ENCODE measurements at regions not wholly inside any gene's neighbourhood (a gene's known extent, or its start where the extent isn't known, plus 50 kb on each side); places are given as distances from the start of the nearest gene placed in this dataset.
A peak's percentile ranks its signal among the peaks of the same experiment; 100 is the strongest.

DNA sequence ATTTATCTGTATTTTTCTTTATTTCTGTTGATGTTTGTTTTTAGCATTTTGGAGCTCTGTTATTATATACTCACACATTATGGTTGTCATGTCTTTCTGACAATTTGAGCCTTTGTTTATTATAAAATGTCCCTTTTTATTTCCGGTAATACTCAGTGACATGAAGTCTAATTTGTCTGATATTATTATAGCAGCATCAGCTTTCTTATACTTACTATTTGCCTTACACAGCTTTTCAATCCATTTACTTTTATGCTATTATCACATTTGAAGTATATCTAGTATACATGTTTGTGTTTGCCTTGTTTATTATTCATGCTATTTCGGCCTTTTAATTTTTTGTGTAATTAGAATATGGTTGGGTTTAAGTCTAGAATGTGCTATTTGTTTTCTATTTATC is 430.6 kb upstream of the FANCL start:
- no peak for DNase-seq

DNA sequence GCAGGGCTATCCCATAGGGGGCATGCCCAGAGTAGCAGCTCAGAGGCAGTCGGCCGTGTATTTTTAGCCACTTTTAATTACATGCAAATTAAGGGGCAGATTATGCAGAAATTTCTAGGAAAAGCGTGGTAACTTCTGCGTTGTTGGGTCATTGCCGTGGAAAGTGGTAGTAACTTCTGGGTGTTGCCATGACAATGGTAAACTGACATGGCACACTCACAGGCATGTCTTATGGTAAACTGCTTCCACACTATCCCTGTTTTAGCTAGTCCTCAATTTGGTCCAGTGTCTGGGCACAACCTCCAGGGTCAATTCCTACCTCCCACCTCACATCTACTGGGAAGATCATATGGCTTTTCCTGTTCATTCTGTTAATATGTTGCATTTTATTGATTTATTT is 428.9 kb upstream of the FANCL start:
- DNase-seq: no peak

- peak; percentile 75 for DNase-seq
Measured at GRCh38 chr2:58667137-58667774, 426.1 kb upstream of the FANCL start.

DNA sequence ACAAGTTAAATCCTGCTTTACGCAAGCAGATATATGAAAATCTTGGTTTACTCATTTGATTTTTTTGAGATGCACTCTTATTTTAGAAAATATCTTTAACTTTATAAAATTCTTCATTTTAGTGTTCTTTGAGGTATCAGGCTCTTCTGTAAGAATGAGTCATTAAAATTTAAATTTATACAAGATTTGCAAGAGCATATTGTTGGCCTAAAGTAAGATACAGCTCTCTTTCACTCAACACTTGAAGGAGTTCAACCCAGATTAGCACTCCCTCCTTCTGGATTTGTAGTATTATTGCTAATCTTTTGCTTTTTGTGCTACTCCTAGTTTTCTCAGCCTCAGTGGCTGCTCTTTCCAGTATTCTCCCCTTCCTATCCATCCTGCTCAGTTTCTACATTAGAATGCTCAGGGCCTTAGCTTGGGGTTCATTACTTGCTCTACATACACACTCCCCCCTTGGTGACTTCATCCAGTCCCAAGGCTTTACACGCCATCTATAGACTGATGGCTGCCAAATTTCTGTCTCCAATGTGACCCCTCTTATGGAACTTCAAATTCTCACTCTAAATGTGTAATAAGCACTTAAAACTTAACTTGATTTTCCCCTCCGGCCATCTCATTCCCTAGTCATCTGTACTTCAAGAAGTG is 425.3 kb upstream of the FANCL start:
- peak; percentile 35 for DNase-seq

DNA sequence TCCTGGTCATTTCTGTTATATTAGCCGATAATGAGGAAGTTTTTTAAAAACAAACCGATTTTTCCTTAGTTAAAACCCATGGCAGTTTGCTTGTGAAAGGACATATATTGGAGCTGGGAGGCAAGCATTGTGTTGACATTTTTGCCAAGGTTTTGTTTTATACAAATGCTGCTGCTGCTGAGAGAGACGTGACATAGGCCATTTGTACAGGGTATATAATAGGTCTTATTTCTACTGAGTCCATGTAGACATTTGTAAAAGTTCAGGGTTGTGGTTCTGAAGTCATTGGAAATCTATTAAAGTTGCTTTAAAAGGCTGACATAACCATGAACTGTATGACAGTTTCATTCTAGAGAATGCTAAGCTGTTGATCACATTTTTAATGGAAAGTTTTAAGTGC is 424.0 kb upstream of the FANCL start:
- no peak for DNase-seq

DNA sequence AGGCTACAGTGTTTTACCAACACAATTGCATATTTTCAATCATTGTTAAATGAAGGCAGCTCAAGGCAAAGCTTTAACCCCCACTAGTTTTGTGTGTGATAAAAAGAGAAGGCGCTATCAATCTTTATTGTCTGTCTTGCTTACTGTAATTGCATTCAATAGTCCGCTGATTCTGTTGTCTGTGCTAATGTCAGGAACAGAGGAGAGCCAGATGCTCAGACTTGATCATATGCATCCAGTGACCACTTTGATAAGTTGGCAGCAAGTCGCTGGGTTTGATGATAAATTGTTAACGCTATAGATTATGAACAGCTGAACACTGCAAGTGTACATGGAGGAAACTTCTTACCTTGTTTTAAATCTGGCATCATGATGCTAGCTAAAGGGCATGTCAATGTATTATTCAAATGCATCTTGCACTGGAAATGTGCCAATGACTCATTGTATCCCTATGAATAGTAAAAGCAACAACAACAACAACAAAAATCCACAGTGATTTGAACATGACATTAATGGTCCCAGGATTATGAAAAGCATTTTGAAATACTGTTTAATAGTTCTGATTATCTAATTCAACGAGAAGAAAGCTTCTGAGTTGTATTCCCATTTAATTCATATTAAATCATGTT is 423.5 kb upstream of the FANCL start:
- DNase-seq: no peak

DNA sequence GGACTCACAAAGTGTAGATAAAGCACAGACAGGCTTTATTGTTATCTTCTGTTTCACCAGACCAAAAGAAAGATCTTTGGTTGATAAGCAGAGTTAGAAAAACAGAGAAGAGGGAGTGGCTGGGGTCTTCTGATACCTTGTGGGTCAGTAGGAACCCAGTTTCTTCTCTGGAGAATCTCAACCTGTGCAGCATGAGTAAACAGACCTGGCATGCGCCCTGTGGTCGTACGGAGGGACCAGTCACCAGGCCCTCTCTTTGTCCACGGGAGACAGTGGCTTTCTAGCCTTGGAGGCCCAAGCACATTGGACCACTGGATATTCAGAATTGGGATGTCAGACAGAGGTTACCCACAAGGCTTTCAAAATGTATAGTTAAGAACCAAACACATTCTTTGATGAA is 418.9 kb upstream of the FANCL start:
- no peak for DNase-seq

DNA sequence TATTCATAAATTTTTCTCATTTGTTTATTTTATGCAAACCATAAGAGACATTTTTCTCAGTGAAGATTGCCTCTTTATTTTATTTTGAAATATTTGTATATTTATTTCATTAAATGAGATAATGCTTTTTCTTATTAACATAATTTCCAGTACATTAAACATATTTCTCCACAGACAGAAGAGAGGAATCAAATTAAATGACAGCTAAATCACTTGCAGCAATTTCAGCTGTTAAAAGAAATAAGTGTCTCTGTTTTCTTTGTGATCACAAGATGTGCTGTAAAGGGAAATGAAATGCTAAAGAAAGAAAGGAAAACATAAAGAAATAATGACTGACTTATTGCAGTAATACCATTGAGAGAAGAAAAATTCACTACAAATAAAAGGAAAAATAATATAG is 414.0 kb upstream of the FANCL start:
- DNase-seq: no peak

DNA sequence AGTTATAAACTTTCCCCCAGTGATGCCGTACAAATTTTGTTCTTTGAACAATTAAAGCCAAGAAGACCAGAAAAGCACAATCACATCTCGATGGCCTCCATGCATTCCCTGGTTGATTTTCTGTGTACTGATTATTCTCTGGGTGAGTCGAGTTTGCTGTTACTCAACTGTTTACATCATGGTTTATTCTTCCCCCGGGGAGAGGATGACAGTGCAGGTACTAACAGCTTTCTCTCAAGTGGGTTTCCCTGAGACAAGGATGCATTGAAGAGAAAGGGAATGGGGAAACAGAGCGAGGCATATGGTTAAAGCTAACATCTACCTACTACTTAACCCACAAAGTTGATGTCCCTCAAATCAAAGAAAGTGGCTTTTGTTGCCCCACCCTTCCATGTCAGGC is 410.8 kb upstream of the FANCL start:
- no peak for DNase-seq

DNA sequence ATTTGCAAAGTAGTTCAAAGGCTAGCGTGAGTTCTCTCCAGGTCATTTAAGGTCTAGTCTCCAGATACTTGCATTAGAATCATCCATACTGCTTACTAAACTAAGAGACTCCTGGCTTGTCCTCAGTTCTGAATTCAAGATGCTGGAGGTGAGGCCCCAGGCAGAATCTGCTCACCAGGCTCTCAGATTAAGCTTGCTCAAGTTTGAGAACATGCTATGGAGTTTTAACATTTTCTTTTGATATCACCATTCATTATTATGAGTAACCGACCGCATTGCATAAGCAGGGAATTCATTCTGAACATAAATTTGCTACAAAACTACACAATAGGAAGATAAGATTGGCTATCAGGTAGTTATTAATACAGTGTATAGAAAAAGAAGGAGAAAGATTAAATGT is 409.7 kb upstream of the FANCL start:
- DNase-seq: no peak

GRCh38 chr2:58649756-58650155 is 408.6 kb upstream of the FANCL start:
- DNase-seq: no peak

- no peak for DNase-seq
Measured at GRCh38 chr2:58645017-58645416, 403.9 kb upstream of the FANCL start.

GRCh38 chr2:58644451-58644850 is 403.3 kb upstream of the FANCL start:
- DNase-seq: no peak

GRCh38 chr2:58641001-58641400 is 399.9 kb upstream of the FANCL start:
- no peak for DNase-seq

- DNase-seq: no peak
Measured at GRCh38 chr2:58640042-58640441, 398.9 kb upstream of the FANCL start.

DNA sequence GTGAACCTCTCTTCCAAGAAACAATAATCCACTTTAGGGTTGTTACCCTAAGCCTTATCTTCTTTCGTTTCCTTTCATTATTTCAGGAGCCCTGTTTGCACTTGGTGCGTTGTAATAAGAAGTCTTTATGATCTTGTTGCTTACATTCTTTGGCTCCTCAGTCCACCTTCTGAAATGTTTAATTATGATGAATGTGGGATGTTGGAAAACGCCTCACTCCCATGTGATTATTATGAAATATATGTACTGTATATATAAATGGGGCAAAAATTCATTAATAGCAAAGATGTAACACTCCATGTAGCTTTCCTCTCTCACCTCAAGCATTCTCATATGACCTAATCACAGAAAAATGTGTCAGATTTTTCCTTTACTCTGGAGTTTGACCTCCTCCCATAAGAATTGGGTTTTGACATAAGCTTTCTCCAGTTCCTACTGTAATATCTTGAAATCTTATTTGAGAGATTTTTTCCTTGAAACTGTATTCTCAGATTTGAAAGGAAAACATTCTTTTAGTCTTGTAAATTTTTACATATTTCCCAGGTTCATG is 397.2 kb upstream of the FANCL start:
- DNase-seq: peak; percentile 3

- DNase-seq: no peak
Measured at GRCh38 chr2:58636872-58637271, 395.7 kb upstream of the FANCL start.

- no peak for DNase-seq
Measured at GRCh38 chr2:58635801-58636375, 394.8 kb upstream of the FANCL start.

DNA sequence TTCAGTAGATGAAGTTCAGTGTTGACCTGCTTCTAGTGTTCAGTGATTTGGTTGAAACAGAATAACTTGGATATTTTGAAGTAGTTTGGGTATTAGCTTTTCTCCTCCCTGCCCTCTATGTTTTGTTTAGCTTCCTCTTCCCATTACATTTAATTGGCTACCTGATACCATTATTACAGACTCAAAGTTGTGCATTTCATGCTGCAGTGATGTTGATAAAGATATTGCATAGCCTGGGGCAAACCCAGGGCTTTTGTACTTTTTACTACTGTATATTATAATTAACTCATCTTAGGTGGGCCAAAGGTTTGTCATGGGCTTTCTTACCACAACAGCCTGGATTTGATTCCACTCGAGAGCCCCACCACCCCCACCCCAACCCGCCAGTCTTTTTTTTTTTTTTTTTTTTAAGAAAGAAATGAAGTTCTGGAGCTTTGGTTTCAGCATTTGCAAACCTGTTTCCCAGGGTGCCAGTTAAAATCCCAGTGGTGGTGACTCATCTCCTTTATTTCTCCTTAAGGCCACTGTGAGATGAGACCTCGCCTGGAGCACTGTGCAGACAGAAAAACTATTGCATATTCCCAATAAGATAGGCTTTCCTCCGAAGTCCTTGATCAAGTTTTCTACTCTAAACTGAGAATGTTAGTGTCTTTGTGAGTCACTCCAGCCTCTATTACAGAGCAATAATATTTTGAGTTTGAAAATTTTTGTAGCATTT is 393.7 kb upstream of the FANCL start:
- DNase-seq: no peak

DNA sequence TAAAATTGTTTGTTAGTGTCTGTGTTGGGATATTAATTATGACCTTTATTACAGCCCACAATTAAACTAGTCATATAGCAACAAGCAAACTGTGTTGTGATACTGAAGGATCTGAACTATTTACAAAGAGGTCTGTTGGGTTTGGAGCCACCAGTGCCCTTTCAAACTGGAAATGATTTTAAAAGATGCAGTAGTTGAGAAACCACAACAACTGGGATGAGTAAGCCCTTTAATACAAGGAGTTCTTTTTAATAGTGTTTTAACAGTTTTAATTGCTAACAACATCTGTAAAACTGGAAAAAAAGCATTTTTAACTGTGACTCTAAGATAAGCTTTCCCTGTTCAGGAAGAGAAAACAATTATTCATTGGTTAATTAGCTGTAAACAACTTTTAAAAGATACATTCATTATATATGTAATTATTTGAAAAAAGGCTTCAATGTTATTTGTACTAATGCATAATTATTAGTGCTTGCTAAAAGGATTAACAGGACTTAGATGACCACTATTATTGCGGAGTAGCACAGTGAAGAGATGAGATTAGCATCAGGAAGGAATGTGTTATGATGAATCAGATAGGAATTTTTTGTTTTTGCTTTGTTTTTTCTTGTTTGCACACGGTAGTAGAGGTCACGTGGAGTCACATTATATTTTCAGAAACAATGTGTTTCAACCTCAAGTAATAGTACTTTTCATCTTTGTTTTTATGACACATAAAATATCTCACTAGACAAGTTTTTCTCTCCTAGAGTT is 392.7 kb upstream of the FANCL start:
- DNase-seq: no peak

GRCh38 chr2:58631986-58632385 is 390.9 kb upstream of the FANCL start:
- no peak for DNase-seq

DNA sequence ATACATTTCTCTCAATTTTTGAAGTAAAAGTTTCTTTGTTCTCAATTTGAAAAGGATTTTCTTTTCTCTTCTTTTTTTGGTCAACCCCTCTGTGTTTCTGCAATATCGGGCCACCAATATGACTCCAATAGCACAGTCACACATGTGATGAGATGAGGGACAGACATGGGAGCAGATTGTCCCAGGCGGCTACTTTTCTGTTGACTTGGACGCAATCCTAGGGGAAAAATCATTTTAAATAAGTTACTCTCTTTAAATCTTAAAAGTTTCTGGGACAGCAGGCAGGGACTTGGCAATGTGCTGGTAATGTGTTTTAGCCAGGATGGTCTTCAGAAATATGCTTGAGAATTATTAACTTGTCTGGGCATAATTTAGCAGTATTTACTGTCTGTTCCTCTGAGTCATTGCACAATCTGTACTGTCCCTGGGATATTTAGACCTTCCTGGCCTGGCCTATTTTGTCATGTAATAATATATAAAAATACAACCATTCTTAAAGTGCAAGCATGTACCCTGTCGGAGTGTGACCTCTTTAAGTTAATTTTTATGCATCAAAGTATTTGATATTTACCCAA is 388.5 kb upstream of the FANCL start:
- no peak for DNase-seq

Measured in OCI-M1 (cell line).